ENCODE measurements at regions not wholly inside any gene's neighbourhood (a gene's known extent, or its start where the extent isn't known, plus 50 kb on each side); places are given as distances from the start of the nearest gene placed in this dataset.
"Not testable (repeated sequence)": the region's sequence is repeated elsewhere in the genome, so short reads cannot be mapped to it uniquely, and the experiment has no call there.

DNA sequence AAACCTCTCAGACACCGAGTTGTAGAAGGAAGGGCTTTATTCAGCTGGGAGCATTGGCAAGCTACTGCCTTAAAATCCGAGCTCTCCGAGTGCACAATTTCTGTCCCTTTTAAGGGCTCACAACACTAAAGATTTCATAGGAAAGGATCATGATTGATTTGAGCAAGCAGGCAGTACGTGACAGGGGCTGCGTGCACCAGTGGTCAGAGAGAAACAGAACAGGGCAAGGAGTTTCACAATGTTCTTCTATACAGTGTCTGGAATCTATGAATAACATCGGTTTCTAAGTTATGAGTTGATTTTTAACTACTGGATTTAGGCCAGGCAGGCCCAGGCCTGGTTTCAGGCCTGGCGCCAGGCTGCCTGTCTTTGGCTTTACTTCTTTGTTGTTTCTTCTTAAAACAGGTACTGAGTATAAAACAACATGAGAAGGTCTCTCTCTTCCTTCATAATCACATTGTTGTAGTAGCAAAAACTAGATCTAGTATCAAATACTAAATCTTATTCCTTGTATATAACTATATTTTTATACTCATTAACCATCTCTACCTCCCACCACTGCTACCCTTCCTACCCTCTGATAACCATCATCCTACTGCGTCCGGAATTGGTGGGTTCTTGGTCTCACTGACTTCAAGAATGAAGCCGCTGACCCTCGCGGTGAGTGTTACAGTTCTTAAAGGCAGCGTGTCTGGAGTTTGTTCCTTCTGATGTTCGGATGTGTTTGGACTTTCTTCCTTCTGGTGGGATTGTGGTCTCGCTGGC is 1212.5 kb downstream of the OTOL1 start:
- CTCF ChIA-PET; H3K4me2 ChIP-seq (ENCODE audit: control insufficient read depth, insufficient read depth); H3K27me3 ChIP-seq (replicated peaks in 1 of 2; ENCODE audit: control insufficient read depth in 2 of 2, insufficient read depth in 2 of 2, low read length in 1 of 2); H3K4me1 ChIP-seq (ENCODE audit: control insufficient read depth, insufficient read depth, low read length); H3K27ac ChIP-seq (ENCODE audit: control insufficient read depth, insufficient read depth); BruUV-seq (replicated peaks); H4K20me1 ChIP-seq (ENCODE audit: control insufficient read depth, insufficient read depth); RAD21 ChIA-PET (ENCODE audit: unreplicated experiment); H3K4me3 ChIP-seq; H3K79me2 ChIP-seq (ENCODE audit: control insufficient read depth, insufficient read depth, low read length); POLR2A ChIA-PET; H3K9me3 ChIP-seq (replicated peaks; ENCODE audit: control insufficient read depth, insufficient read depth, low read length); FAIRE-seq; DNase-seq (ENCODE audit: low read depth, low spot score); H3K9ac ChIP-seq (ENCODE audit: control insufficient read depth, insufficient read depth, low read length); H2AFZ ChIP-seq (ENCODE audit: control insufficient read depth, low read depth, low read length); H3K36me3 ChIP-seq (ENCODE audit: control insufficient read depth in 2 of 2, insufficient read depth in 2 of 2, low read length in 1 of 2); in situ Hi-C loops (cut with MboI); intact Hi-C loops (cut with micrococcal nuclease; ENCODE audit: unreplicated experiment); ATAC-seq: not testable (repeated sequence)
- WGBS (ENCODE audit: insufficient coverage, insufficient replicate concordance, low lambda C conversion rate, missing lambda C conversion rate): 33% methylated on average over 15 of the region's 15 CpGs
- SMC1A ChIA-PET (ENCODE audit: uncharacterized antibody, unreplicated experiment): interaction anchor here (1.0 kb wide), 1 partner anchor 11 kb away, joined by 3 read pairs; no protein-coding TSS in a partner anchor

- SMC1A ChIA-PET (ENCODE audit: uncharacterized antibody, unreplicated experiment): interaction anchor here (1.0 kb wide), 1 partner anchor 10 kb away, joined by 3 read pairs; no protein-coding TSS in a partner anchor
- CTCF ChIA-PET: no interaction called here
- H3K27ac ChIP-seq (ENCODE audit: control insufficient read depth, insufficient read depth): no peak overlapping the region
Observed at GRCh38 chr3:162710332-162711112, 1213.9 kb downstream of the OTOL1 start.

More at GRCh38 chr3:162710332-162711112, 1213.9 kb downstream of the OTOL1 start:
- no peak for TF ChIP-seq NFIC (IDR thresholded peaks at IDR 0.05; ENCODE audit: low read depth, low read length)
- no peak for TF ChIP-seq CHD4 (IDR thresholded peaks at IDR 0.05)
- no peak for TF ChIP-seq USF2 (IDR thresholded peaks at IDR 0.05; ENCODE audit: borderline replicate concordance, low read depth, low read length)
- no peak for TF ChIP-seq TBL1XR1 (IDR thresholded peaks at IDR 0.05; ENCODE audit: low read depth, low read length)
- TF ChIP-seq SREBF1 (IDR thresholded peaks at IDR 0.05; ENCODE audit: low read length): no peak
- TF ChIP-seq, protein P1, sequence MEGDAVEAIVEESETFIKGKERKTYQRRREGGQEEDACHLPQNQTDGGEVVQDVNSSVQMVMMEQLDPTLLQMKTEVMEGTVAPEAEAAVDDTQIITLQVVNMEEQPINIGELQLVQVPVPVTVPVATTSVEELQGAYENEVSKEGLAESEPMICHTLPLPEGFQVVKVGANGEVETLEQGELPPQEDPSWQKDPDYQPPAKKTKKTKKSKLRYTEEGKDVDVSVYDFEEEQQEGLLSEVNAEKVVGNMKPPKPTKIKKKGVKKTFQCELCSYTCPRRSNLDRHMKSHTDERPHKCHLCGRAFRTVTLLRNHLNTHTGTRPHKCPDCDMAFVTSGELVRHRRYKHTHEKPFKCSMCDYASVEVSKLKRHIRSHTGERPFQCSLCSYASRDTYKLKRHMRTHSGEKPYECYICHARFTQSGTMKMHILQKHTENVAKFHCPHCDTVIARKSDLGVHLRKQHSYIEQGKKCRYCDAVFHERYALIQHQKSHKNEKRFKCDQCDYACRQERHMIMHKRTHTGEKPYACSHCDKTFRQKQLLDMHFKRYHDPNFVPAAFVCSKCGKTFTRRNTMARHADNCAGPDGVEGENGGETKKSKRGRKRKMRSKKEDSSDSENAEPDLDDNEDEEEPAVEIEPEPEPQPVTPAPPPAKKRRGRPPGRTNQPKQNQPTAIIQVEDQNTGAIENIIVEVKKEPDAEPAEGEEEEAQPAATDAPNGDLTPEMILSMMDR (IDR thresholded peaks at IDR 0.05 in 2 of 3, conservative IDR thresholded peaks at IDR 0.05 in 1 of 3; ENCODE audit: control insufficient read depth in 2 of 3, extremely low read depth in 1 of 3, insufficient read depth in 1 of 3, low read depth in 3 of 3, low read length in 3 of 3): no peak
- no peak for TF ChIP-seq LARP7 (IDR thresholded peaks at IDR 0.05)
- no peak for TF ChIP-seq HDGF (IDR thresholded peaks at IDR 0.05)
- TF ChIP-seq HDAC2 (IDR thresholded peaks at IDR 0.05): no peak
- ChIA-PET RAD21 (ENCODE audit: unreplicated experiment) (no interaction called here), POLR2A (no interaction called here)
- Histone ChIP-seq H4K20me1 (ENCODE audit: control insufficient read depth, insufficient read depth) (no peaks in the 10 kb centered on the region), H3K36me3 (ENCODE audit: control insufficient read depth in 2 of 2, insufficient read depth in 2 of 2, low read length in 1 of 2) (no peaks in the 10 kb centered on the region), H3K4me2 (ENCODE audit: control insufficient read depth, insufficient read depth) (no peak overlapping the region), H3K9me3 (replicated peaks; ENCODE audit: control insufficient read depth, insufficient read depth, low read length) (no peaks in the 10 kb centered on the region; the same call in 2 of the 3 replicates), H3K27me3 (replicated peaks in 1 of 2; ENCODE audit: control insufficient read depth in 2 of 2, insufficient read depth in 2 of 2, low read length in 1 of 2) (no peaks in the 10 kb centered on the region), H3K4me3 (no peak overlapping the region), H3K9ac (ENCODE audit: control insufficient read depth, insufficient read depth, low read length) (no peak overlapping the region), H3K4me1 (ENCODE audit: control insufficient read depth, insufficient read depth, low read length) (no peaks in the 10 kb centered on the region), H3K79me2 (ENCODE audit: control insufficient read depth, insufficient read depth, low read length) (no peaks in the 10 kb centered on the region), H2AFZ (ENCODE audit: control insufficient read depth, low read depth, low read length) (no peak overlapping the region)
- FAIRE-seq (no peak), ATAC-seq (no peak), DNase-seq (ENCODE audit: low read depth, low spot score) (no peak)
- BruUV-seq (replicated peaks): no TSS peak
- WGBS (ENCODE audit: insufficient coverage, insufficient replicate concordance, low lambda C conversion rate, missing lambda C conversion rate): 70% methylated on average over 30 of the region's 30 CpGs
- intact Hi-C loops (cut with micrococcal nuclease; ENCODE audit: unreplicated experiment): no loop called here
- in situ Hi-C loops (cut with MboI): no loop called here
